HS-5 (cell line): ENCODE measurements at regions not wholly inside any gene's neighbourhood (a gene's known extent, or its start where the extent isn't known, plus 50 kb on each side); places are given as distances from the start of the nearest gene placed in this dataset.

Experiments used
- DNase-seq: peaks from one replicate; pipeline ENCODE4 v3.0.0-alpha.2; 2012; ENCODE audit warnings: low read depth

DNA sequence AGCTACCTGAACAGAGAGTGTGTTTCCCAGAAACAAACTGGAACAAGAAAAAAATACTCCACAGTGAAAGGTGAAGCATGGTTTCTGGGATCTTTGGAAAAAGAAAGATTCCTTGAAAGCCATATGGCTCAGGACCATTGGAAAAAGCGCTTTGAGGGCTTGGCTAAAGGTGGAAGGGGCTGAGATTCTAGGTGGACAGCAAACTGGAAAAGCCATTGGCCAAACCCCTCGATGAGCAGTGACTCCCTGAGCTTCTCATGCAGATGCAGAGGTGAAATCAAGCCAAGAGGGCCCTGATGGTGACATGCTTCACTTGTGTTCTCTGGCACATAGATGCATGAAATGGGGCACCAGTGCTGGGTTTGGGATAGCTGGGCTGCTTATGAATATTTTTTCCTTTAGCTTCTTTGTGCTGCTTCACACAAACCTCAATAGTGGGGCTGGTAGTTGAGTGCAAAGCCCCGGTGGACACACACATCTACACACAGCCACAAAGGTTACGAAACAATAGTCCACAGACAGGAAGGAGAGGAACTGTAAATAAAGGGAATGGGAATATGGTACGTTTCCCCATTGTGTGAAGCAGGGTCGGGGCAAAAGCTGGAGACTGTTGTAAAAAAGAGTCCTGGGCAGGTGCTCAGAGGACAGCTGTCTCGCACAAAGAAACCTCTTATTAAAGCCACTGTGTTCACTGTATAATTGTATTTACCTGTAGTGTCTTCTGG lies 117.8 kb downstream of the FOXA2 start:
- DNase-seq = no peak

DNA sequence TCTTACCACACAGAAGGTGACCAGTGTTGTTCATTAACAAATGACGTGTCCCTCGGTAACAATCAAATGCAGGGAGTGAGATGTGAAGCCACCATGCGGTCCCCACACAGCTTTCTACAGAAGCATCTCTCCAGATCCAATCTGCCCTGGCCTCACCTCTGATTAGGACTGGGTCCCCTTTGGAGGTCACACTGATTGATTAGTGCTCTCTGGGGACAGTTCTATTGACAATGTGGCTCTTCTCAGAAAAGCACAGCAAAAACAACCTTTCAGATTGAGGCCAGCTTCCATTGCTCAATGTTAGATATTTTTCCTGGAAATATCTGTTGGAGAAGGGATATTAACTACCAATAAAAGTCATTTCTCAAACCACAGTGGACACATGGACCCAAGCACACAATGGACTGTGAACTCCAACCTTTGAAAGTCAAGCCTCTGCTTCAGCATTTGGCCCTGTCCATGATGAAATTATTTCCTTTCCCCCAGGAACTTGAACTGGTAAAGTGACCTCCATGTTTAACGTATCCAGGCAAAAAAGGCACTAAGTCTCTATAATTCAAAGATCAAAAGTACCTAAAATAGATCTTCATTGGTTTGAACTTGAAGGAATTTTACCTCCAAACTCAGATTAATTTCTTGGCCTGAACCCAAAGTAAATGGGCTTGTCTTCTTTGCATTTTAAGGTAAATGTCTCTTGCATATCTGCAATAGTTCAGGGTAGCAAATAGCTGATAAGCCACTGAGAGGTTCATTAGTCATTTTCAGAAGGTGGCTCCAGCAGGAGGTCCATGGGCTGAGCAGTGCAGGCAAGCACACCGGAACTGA lies 118.5 kb downstream of the FOXA2 start:
- DNase-seq = no peak

DNA sequence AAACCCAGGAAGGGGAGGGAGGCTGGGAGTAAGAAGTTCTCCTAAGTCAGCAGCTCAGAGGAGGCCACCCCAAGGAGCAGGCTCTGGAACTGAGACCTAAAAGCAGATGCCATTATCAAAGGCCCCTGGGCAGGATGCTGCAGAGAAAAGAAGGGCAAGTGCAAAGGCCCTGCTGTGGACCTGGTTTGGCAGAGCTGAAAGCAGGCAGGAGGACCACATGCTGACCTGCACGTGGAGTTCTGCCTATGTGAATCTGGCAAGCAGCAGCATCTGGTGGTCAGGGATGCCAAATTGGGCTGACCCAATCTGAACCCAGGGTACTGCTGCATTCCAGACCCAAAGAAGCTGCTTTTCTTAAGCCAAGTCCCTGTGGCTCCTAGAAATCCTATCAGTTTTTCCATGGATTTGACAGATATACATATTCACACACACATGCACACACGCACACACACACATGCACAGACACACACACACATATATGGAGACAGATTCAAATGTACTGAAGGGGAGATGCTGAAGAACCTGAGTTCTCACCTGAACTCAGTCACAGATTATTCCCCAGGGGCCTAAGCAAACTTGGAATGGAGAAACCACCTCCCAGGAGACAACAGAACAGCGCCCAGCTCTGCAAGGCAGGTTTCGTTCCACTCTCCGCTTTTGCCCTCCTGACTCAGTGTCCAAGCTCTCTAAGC lies 119.9 kb downstream of the FOXA2 start:
- DNase-seq = no peak

DNA sequence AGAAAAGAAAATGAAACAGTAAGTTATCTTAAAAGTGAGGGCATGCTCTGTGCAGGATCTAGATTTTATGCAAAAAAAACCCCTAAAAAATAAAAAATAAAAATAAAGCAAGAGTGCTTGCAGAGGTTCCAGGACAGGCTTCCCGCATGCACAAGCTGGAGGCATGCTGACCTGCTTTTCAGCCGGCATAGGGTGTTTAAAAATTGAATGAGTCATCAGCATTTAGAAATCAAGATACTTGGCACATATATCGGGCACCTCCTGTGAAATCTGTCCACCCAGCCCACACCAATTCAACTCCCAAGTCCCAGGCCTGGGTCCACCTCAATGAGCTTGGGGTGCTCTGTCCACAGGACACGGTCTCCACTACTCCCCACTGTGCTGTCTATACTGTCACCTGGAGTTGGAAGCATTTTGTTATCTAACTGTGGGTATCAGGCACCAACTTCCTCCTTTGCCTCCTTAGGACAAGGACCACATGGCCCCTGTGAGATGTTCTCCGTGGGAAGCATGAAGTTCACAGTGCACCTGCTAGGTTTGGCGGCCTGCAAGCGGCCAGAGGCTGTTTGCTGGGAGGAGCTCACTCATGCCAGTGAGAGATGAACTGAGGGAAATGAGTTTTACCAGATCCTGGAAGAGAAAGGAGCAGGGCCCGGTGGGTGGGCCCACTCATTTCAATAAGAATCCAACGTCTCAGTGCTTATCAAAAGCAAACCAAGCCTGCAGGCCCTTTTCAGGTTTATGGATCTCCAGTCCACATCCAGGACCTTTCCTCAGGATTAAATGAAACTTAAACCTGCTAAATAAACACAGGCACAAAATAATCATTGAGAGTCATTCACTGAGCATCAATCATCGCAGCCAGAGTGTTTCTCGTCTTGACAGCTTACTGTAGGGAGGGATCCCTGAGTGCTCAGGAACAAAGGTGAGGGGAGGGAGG lies 121.1 kb downstream of the FOXA2 start:
- no peak for DNase-seq

DNA sequence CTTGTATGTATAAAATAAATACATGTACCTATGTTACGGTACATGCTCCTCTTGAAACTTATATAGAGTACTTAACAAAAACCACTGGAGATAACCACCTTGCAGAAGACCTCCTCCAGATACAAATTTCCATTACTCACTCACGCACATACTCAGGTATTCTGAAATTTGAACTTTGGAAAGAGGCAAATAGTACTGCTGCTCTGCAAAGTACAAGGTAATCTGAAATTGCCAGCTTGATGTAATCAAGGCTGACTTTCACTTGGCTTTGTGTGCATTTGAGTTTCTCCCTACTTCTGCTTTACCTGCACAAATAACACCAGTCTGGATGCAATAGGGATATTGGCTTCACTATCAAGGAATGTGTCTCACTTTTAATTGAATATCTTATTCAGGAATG lies 123.6 kb downstream of the FOXA2 start:
- no peak for DNase-seq

DNA sequence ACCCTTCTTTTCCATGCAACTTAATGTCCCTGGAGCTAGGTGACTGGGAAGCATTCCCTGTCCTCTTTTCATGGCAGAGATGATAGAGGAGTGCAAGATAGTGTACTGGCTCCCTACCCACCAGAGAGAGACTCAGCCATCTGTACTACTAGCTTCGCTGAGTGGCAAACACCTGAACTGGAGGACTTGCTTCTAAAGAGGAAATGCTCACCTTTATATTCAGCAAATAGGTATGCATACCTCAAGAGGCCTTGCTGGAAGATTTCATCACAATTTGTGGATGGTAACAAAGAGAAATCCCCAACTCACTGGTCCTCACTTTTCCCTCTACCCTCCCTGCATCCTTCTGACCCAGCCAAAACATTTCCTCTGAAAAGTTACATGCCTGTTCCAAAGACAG lies 124.1 kb downstream of the FOXA2 start:
- no peak for DNase-seq

DNA sequence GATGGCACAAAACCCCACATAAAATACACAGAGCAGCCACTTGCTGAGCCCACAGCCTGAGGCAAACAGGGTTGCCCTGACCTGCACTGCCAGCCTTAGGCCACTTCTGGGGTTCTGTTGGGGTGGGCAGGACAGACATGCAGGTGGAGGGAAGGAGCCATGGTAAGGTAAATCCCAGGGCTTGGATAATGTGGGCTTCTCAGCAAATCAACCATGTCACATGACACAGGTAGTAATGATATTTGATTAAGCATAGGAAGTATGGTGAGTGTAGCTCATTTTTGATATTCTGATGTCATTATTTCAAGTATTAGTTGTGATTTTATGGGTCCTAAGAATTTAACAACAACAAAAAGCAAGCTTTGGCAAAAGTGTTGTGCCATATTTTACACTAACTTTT lies 124.6 kb downstream of the FOXA2 start:
- DNase-seq = no peak

DNA sequence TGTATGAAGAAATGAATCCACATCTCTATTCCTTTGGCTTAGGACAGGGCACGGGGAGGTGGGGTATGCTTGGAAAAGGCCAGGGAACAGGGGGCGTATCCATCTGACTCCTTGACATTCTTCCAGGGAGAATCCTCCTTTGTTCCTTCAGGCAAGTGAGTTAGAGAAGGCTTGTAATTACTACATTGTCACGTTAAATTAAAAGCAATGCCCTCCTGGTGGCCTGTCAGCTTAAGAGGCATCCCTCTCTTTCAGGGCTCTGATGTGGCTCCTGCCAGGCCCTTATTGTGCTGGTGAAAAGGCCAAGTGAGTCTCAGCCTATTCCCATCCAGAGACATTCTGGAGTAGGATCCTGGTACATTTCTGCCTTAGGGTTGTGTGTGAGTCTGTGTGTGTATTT lies 128.3 kb downstream of the FOXA2 start:
- no peak for DNase-seq

DNA sequence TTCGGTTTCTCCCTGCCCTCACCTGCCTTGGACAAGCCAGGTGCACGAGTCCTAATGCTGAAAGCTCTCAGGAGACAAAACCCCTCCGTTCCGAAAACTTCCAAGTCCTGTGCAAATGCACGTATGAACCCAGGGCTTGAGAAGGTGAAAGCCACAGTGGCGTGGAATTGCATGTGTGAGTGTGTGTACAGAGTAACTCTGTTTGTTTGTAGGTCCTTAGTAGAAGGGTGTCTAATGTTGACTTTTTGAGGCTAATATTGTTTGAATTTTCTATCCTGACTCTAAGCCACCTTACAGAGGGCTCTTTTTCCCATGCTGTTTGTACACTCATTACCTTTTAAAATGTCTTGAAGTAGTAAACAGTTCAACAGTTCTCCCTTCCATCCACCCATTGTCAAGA lies 129.1 kb downstream of the FOXA2 start:
- DNase-seq = no peak

DNA sequence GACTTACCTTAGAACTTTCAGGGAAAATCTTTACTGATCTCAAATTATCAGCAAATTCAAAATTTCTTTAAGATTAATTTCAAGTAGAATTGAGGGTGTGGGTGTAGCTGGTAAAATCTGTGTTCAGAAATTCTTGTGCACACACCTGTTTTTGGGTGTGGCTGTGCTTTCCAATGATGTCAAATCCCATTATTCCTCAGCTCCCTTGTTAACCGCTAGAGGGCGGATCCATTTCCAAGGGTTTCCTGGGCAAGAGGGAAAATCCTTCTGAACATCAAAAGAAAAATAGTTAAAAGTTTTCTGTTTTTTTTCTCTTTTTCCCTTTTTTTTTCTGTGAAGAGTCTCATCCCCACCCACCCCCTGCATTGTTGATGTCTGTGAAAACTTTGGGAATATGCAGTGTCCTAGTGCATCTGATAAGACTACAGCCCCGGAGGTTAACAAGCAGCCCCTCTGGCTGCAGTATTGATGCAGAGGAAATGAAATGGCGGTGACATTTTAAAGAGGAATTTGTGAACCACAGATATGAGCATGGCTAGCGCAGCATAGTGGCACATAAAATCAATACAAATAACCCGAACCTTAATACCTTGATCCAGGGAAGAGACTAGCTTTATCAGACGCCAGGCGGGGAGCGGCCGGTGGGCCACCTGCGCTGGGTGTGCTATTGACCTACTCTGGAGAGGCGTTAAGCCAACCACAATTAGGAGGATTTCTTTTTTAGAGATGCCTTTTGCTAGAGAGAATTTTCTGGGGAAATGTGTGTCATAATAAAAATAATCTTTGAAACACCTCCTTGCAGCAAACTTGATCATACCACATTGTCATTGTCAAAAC lies 130.9 kb downstream of the FOXA2 start:
- peak; percentile 10 for DNase-seq

DNA sequence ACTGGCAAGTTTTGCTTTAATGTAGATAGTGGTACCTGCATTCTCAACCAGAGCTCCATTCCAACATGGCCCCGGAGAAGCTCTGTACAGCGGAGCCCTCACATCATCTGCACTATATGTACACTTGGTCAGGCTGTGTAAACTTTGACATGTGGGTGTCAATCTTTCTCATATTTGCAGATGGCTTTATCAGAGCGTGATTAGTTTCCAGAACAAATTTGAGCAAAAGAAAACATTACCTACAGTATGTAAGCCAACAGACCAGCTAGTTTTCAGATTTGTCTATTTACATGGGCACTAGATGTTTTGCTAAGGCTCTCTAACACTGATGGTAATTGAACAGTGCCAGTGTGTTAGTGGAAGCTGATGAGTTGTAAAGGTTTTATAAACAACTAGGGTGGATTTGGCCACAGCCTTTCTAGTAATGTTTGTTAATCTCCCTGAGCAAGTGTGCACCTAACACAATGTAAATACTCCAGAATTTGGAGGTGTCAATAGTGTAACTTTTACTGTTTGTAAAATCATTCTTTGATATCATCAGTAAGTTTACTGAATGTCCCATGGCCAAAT lies 131.8 kb downstream of the FOXA2 start:
- DNase-seq = no peak

DNA sequence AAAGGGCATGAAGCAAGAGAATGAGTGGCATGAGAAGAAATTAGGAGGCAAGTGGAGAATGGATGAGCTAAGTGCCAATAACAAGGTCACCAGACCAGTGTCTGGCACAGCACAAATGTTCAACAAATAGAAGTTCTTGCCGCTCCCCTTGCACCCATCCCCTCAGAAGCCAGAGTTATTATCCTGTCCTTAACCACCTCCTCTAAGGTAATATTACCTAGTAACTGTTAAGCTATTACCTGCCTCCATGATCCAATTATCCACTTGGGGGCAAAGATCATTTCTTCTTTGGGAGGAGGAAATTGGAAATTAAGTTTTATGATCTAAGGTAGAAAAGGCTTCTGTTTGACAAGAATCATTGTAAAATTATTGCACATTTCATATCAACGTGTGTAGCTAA lies 133.8 kb downstream of the FOXA2 start:
- no peak for DNase-seq

DNA sequence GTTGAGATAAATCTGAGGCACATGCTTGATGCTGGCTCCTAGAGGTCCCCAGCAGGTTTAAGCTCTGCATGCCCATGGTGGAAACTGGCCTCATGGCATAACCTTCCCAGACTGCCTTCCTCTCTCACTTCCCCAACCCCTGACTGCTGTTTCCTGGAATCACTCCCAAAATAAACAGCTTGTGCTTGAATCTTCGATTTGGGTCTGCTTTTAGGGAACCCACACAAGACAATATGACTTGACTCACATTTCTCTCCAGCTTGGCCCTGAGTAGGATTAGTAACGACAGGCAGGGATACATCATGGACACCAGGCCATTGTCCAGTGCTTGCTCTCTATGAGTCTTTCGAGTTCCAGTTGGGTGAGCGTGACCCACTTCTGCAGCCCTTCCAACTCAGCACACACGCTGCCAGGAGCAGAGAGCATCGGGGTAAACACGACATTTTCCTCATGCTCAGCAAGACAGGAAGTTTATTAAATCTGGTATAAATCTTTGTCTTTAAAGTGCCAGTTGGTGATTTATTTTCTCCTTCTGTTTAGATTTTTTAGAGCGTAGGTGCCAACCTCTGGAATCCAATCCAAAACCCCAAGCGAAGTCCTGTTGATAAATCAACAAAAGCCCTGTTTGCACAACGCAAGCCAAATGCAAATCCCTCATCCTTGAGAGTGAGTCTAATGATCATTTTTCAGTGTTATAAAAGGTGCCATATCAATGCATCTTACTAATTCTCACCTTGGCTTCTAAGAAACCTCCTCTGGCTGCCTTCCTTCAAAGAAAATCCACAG lies 135.0 kb downstream of the FOXA2 start:
- DNase-seq = no peak

DNA sequence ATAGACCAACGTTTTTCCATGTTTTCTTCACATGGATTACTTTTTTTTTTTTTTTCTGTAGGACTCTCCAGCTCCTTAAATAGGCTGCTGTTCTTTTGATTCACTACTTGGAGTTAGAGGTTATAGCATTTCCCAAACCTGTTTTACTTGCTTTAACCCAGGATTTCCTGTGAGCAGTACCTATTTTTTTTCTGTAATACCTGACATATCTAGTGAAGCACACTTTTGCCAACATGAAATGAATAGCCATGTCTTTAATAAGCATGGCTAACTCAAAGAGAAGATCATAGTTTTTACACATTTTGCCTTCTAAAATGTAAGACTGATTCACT lies 137.0 kb downstream of the FOXA2 start:
- no peak for DNase-seq

DNA sequence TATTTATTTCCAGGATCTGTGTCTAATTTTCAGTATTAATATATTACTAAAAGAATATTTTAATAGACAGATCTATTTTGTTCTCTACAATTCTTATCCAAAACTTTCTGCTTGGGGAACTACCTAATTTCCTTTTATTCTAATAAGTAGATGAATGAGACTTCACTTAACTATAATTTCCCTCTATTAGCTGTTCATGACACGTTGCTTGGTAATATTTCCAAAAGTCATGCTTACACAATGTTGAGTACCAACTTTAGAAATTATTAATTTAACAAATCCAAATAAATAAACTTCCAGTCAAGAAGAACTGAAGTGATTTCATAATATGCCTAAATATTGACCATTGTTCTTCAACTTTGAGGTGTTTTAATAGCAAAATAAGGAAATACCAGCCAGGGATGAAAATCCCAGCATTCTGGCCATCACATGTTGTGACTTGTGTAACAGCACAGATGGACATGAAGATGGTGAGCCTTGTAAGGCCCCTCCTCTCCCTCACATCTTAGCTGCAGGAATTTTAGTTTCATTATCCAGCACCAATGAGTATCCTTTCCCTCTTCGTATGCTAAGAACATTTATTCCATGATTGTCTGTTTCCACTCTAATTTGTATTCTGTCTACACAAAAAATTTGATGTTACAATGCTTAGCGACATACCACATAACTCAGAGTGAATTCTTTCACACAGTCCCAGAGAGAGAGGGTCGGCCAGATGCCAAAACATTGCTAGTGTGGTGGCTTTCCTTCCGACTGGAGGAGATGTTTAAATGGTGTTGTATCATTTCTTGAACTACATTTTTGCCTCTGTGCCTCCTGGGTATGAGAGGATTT lies 137.5 kb downstream of the FOXA2 start:
- DNase-seq = no peak

DNA sequence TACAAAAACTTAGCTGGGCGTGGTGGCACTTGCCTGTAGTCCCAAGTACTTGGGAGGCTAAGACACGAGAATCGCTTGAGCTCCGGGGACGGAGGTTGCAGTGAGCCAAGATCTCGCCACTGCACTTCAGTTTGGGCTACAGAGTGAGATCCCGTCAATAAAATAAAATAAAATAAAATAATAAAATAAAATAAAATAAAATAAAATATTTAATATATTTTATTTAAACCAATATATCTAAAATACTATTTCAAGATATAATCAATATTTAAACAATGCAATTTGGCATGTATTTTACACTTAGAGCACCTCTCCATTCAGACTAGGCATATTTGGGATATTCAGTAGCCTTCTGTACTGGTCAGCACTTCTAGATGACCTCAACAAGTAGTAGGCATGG lies 142.1 kb downstream of the FOXA2 start:
- DNase-seq = no peak

DNA sequence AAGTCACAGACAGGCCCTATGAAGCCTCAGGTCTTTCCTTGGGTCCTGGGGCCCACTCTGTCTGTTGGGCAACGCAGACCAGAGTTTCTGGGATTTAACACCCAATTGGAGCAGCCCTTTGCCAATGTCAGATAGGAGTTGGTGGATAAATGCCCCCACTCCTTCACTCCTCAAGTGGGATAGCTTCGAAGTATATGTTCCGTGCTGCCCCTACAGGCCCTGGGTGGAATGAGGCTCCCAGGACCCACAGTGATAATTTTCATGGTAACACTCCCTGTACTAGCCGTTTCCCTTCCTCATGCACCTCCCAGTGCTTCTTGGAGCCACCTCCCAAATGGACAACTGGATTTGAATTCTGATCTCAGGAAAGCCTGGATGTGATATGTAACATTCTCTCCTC lies 145.4 kb downstream of the FOXA2 start:
- DNase-seq = no peak

DNA sequence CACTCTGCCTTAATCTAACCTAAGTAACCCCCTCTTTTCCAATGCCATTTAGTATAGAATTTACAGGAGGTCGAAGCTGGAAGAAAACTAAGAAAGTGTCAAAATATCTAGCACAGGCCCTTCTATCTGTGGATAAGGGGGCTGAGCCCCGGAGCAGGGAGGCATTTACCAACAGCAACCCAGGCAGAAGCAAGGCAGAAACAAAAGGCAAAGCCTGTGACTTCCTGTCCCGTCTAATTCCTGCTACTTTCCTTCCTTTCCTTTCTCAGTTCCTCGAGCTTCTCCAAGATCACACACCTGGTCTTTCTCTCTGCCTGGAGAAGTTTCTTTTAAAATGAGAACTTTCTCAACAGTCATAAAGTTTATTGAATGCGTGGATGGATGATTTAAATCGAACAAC lies 146.0 kb downstream of the FOXA2 start:
- no peak for DNase-seq

DNA sequence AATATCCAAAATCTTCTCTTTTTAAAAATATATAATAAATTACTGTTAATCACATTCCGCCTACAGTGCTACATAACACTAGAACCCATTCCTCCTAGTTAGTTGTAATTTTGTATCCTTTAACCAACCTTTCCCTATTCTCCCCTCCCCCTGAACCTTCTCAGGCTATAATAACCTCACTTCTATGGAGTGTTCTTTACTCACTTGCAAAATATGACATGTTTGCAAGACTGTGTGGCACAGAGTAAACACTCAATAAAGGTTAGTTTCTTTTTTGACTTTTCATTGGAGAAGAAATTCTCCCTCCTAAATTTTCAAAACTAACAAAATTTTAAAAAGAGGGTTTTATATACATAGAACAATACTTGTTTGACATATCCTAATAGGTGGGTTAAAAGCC lies 147.0 kb downstream of the FOXA2 start:
- no peak for DNase-seq
